ENCODE measurements at regions not wholly inside any gene's neighbourhood (a gene's known extent, or its start where the extent isn't known, plus 50 kb on each side); places are given as distances from the start of the nearest gene placed in this dataset.

DNA sequence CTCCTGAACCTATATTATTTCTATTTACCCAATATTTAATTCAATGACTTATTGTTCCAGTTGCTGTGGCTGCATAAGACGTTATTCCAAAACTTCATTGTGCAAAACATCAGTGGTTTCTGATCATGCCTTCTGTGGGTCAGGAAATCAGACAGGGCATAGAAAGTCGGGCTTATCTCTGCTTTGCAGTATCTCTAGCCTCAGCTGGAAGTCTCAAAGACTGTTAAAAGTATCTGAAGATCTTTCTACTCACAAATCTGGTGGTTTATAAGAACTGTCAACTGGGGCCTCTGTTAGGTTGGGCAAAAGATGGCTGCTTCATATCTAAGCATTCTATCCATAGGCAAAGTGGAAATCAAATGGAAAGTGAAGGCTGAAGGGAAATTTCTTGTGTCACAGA lies 687.7 kb upstream of the ARRDC3 start:
- no peak overlapping the region for H3K4me3 ChIP-seq (ENCODE audit: low read length)
- H3K9me2 ChIP-seq (ENCODE audit: insufficient read depth, low read length): no peaks in the 10 kb centered on the region
- H2AFZ ChIP-seq (ENCODE audit: low read depth, low read length): no peak overlapping the region
- no peaks in the 10 kb centered on the region for H3K36me3 ChIP-seq (ENCODE audit: insufficient read depth, low read length)
- H4K20me1 ChIP-seq (ENCODE audit: insufficient read depth): no peaks in the 10 kb centered on the region
- H3F3A ChIP-seq (ENCODE audit: insufficient read depth, low read length, poor library complexity, severe bottlenecking): no peaks in the 10 kb centered on the region
- H3K27me3 ChIP-seq (ENCODE audit: insufficient read depth, low read depth, low read length): no peaks in the 10 kb centered on the region
- no peak overlapping the region for H3K4me2 ChIP-seq (ENCODE audit: low read length)
- TF ChIP-seq EZH2 (IDR thresholded peaks at IDR 0.05; ENCODE audit: borderline replicate concordance, insufficient read depth, low read length, poor library complexity, severe bottlenecking) (no peak), RAD21 (conservative IDR thresholded peaks at IDR 0.05) (no peak), MXI1 (conservative IDR thresholded peaks at IDR 0.05; ENCODE audit: poor library complexity, severe bottlenecking) (no peak), EP300 (conservative IDR thresholded peaks at IDR 0.05; ENCODE audit: poor library complexity, severe bottlenecking) (no peak), SMC3 (conservative IDR thresholded peaks at IDR 0.05; ENCODE audit: poor library complexity) (no peak), POLR2AphosphoS5 (IDR thresholded peaks at IDR 0.05) (no peak), TAF1 (IDR thresholded peaks at IDR 0.05; ENCODE audit: low read depth) (no peak)
- TF ChIP-seq, protein P1, sequence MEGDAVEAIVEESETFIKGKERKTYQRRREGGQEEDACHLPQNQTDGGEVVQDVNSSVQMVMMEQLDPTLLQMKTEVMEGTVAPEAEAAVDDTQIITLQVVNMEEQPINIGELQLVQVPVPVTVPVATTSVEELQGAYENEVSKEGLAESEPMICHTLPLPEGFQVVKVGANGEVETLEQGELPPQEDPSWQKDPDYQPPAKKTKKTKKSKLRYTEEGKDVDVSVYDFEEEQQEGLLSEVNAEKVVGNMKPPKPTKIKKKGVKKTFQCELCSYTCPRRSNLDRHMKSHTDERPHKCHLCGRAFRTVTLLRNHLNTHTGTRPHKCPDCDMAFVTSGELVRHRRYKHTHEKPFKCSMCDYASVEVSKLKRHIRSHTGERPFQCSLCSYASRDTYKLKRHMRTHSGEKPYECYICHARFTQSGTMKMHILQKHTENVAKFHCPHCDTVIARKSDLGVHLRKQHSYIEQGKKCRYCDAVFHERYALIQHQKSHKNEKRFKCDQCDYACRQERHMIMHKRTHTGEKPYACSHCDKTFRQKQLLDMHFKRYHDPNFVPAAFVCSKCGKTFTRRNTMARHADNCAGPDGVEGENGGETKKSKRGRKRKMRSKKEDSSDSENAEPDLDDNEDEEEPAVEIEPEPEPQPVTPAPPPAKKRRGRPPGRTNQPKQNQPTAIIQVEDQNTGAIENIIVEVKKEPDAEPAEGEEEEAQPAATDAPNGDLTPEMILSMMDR (IDR thresholded peaks at IDR 0.05; ENCODE audit: poor library complexity, severe bottlenecking): no peak
- TF ChIP-seq, protein P2, sequence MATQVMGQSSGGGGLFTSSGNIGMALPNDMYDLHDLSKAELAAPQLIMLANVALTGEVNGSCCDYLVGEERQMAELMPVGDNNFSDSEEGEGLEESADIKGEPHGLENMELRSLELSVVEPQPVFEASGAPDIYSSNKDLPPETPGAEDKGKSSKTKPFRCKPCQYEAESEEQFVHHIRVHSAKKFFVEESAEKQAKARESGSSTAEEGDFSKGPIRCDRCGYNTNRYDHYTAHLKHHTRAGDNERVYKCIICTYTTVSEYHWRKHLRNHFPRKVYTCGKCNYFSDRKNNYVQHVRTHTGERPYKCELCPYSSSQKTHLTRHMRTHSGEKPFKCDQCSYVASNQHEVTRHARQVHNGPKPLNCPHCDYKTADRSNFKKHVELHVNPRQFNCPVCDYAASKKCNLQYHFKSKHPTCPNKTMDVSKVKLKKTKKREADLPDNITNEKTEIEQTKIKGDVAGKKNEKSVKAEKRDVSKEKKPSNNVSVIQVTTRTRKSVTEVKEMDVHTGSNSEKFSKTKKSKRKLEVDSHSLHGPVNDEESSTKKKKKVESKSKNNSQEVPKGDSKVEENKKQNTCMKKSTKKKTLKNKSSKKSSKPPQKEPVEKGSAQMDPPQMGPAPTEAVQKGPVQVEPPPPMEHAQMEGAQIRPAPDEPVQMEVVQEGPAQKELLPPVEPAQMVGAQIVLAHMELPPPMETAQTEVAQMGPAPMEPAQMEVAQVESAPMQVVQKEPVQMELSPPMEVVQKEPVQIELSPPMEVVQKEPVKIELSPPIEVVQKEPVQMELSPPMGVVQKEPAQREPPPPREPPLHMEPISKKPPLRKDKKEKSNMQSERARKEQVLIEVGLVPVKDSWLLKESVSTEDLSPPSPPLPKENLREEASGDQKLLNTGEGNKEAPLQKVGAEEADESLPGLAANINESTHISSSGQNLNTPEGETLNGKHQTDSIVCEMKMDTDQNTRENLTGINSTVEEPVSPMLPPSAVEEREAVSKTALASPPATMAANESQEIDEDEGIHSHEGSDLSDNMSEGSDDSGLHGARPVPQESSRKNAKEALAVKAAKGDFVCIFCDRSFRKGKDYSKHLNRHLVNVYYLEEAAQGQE (IDR thresholded peaks at IDR 0.05; ENCODE audit: borderline replicate concordance): no peak
- H3K9me3 ChIP-seq (ENCODE audit: low read length): peaks cover 5% of the 10 kb centered on the region
- H3K9ac ChIP-seq (ENCODE audit: low read length): no peak overlapping the region
- no peaks in the 10 kb centered on the region for H3K79me2 ChIP-seq (replicated peaks; ENCODE audit: insufficient read depth, low read length)
- H3K27ac ChIP-seq (ENCODE audit: low read length): no peak overlapping the region

DNA sequence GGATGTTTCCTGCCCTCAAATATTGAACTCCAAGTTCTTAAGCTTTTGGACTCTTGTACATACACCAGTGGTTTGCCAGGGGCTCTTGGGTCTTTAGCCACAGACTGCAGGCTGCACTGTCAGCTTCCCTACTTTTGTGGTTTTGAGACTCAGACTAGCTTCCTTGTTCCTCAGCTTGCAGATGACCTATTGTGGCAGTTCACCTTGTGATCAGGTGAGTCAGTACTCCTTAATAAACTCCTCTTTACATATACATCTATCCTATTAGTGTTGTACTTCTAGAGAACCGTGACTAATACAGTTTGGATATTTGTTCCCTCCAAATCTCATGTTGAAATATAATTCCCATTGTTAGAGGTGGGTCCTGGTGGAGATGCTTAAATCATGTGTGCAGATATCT lies 681.9 kb upstream of the ARRDC3 start:
- no peaks in the 10 kb centered on the region for H3K27me3 ChIP-seq (ENCODE audit: insufficient read depth, low read depth, low read length)
- peaks cover 5% of the 10 kb centered on the region for H3K9me3 ChIP-seq (ENCODE audit: low read length)
- no peaks in the 10 kb centered on the region for H3K36me3 ChIP-seq (ENCODE audit: insufficient read depth, low read length)
- TF ChIP-seq SMC3 (conservative IDR thresholded peaks at IDR 0.05; ENCODE audit: poor library complexity) (no peak), EZH2 (IDR thresholded peaks at IDR 0.05; ENCODE audit: borderline replicate concordance, insufficient read depth, low read length, poor library complexity, severe bottlenecking) (no peak), MXI1 (conservative IDR thresholded peaks at IDR 0.05; ENCODE audit: poor library complexity, severe bottlenecking) (no peak), EP300 (conservative IDR thresholded peaks at IDR 0.05; ENCODE audit: poor library complexity, severe bottlenecking) (no peak), TAF1 (IDR thresholded peaks at IDR 0.05; ENCODE audit: low read depth) (no peak), POLR2AphosphoS5 (IDR thresholded peaks at IDR 0.05) (no peak)
- TF ChIP-seq, protein P1 (IDR thresholded peaks at IDR 0.05; ENCODE audit: poor library complexity, severe bottlenecking): no peak
- TF ChIP-seq, protein P2 (IDR thresholded peaks at IDR 0.05; ENCODE audit: borderline replicate concordance): no peak
- no peak overlapping the region for H3K4me2 ChIP-seq (ENCODE audit: low read length)
- no peaks in the 10 kb centered on the region for H4K20me1 ChIP-seq (ENCODE audit: insufficient read depth)
- no peak overlapping the region for H3K4me3 ChIP-seq (ENCODE audit: low read length)
- H3K9me2 ChIP-seq (ENCODE audit: insufficient read depth, low read length): no peaks in the 10 kb centered on the region
- no peaks in the 10 kb centered on the region for H3F3A ChIP-seq (ENCODE audit: insufficient read depth, low read length, poor library complexity, severe bottlenecking)
- no peak overlapping the region for H3K27ac ChIP-seq (ENCODE audit: low read length)
- H2AFZ ChIP-seq (ENCODE audit: low read depth, low read length): no peak overlapping the region
- H3K79me2 ChIP-seq (replicated peaks; ENCODE audit: insufficient read depth, low read length): no peaks in the 10 kb centered on the region
- H3K9ac ChIP-seq (ENCODE audit: low read length): no peak overlapping the region
